Activated CD4-positive, alpha-beta T cell treated with anti-CD3 and anti-CD28 coated beads, Interleukin-2, amount 10 ng/mL, durations not matched to agents 24 days and 14 days (primary cell): ENCODE measurements at regions not wholly inside any gene's neighbourhood (a gene's known extent, or its start where the extent isn't known, plus 50 kb on each side); places are given as distances from the start of the nearest gene placed in this dataset.

ENCODE experiments used
- DNase-seq: peaks from one replicate; pipeline ENCODE4 v3.0.0; 2022
- H3K27ac Mint-ChIP-seq: one replicate; pipeline ENCODE4 v1.8.0; 2022; ENCODE audit warnings: mild to moderate bottlenecking, mixed read lengths
- H3K27me3 Mint-ChIP-seq: one replicate; pipeline ENCODE4 v1.8.0; 2022; ENCODE audit warnings: mixed read lengths
- H3K36me3 Mint-ChIP-seq: one replicate; pipeline ENCODE4 v1.8.0; 2022; ENCODE audit warnings: low read depth, mild to moderate bottlenecking, mixed read lengths
- H3K4me1 Mint-ChIP-seq: one replicate; pipeline ENCODE4 v1.8.0; 2021; ENCODE audit warnings: mixed read lengths
- H3K4me3 Mint-ChIP-seq: one replicate; pipeline ENCODE4 v1.8.0; 2022; ENCODE audit warnings: mild to moderate bottlenecking, moderate library complexity, mixed read lengths
- H3K9me3 Mint-ChIP-seq: one replicate; pipeline ENCODE4 v1.8.0; 2021; ENCODE audit warnings: mixed read lengths
- intact Hi-C: fragments of 100-400 bp; cut with micrococcal nuclease; formaldehyde crosslinking; loops from one replicate; pipeline ENCODE4 v1.15.1; 2023

DNA sequence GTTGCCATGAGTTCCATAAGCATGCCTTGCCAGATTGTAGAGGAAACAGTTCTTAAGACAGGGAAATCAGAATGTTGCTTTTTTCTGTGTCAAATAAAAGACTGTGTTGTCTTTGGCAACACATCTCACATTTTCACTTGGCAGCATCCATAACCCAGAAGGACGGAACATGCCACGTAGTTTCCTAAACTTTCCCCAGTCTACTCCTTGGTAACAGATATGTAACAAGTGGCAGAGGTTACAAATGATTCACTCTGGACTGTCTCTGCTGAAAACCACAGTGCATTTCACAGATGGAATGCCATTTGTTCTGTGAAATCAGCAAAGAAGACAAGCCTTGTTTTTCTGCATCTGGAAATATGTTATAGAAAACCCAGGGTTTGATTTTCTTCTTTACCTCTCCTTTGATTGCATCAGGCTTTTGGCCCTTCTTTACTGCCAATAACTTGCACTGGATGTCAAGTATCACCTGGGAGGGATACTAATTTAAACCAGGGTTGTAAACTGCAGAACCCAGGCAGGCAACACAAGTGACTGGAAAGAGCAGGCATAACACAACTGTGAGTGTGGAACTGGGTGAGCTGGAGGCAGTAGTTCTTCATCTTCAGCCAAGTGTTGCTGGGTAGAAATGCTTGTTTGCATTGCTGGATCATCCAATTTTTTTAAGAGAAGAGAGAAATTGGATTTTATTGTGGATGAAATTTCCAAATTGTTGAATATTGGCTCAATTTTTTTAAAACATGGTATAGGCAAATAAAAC, 124.4 kb upstream of the FOXB1 start:
- no peak overlapping the region for H3K4me3 Mint-ChIP-seq
- no peak for DNase-seq
- H3K4me1 Mint-ChIP-seq = no peaks in the 10 kb centered on the region
- H3K27ac Mint-ChIP-seq = no peak overlapping the region
- no peaks in the 10 kb centered on the region for H3K9me3 Mint-ChIP-seq
- H3K36me3 Mint-ChIP-seq = no peaks in the 10 kb centered on the region
- H3K27me3 Mint-ChIP-seq = peaks cover 6% of the 10 kb centered on the region
- intact Hi-C loops = no loop called here

DNA sequence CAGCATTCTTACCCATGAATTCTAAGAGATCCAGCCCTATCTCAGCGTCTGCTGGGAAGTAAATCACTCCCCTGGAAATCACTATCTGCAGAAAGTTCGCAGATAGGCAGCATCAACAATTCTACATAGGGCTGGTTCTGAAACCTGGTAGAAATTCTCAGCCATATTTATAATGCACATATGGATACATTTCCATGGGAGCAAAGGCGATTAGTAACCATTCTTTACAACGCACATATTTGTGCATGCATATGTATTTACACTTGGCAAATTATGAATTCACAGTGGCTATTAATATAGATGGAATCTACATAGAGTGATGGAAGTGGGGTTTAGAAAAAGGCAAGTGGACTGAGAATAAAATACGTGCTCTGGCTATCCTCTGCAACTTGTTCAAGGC, 128.0 kb upstream of the FOXB1 start:
- H3K9me3 Mint-ChIP-seq = no peaks in the 10 kb centered on the region
- no peak overlapping the region for H3K27ac Mint-ChIP-seq
- no peaks in the 10 kb centered on the region for H3K36me3 Mint-ChIP-seq
- intact Hi-C loops = no loop called here
- no peaks in the 10 kb centered on the region for H3K4me1 Mint-ChIP-seq
- no peak overlapping the region for H3K4me3 Mint-ChIP-seq
- DNase-seq = no peak
- H3K27me3 Mint-ChIP-seq = peaks cover 22% of the 10 kb centered on the region

DNA sequence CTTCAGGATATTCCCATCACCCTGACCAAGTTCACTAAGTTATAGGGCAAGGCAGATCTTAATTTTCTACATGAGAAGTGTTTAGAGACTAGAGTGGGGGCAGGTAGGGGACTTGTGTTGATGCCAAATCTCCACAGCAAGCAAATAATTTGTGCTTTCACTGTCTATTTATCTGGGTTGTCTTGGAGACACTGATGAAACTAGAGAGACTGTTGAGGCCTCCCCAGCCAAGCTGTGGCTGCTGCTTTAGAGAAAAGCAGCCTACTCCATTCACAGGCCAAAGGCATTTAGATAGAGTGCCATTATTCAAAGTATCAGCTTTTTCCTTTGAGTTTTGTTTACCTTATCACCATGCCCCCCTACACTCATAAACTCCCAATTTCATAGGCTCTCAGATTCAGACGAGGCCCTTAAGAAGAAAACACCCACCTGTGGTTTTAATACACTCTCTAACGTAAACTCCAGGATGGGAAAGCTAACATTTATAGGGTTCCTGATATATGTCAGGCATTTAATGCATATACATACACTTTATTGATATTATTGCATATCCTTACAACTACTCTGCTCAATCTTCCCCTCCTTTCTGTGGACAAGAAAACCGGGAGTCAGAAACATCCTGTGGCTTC, 130.4 kb upstream of the FOXB1 start:
- DNase-seq = no peak
- no peak overlapping the region for H3K27ac Mint-ChIP-seq
- no peaks in the 10 kb centered on the region for H3K9me3 Mint-ChIP-seq
- H3K4me1 Mint-ChIP-seq = no peaks in the 10 kb centered on the region
- H3K36me3 Mint-ChIP-seq = no peaks in the 10 kb centered on the region
- H3K27me3 Mint-ChIP-seq = peaks cover 27% of the 10 kb centered on the region
- intact Hi-C loops = no loop called here
- no peak overlapping the region for H3K4me3 Mint-ChIP-seq

DNA sequence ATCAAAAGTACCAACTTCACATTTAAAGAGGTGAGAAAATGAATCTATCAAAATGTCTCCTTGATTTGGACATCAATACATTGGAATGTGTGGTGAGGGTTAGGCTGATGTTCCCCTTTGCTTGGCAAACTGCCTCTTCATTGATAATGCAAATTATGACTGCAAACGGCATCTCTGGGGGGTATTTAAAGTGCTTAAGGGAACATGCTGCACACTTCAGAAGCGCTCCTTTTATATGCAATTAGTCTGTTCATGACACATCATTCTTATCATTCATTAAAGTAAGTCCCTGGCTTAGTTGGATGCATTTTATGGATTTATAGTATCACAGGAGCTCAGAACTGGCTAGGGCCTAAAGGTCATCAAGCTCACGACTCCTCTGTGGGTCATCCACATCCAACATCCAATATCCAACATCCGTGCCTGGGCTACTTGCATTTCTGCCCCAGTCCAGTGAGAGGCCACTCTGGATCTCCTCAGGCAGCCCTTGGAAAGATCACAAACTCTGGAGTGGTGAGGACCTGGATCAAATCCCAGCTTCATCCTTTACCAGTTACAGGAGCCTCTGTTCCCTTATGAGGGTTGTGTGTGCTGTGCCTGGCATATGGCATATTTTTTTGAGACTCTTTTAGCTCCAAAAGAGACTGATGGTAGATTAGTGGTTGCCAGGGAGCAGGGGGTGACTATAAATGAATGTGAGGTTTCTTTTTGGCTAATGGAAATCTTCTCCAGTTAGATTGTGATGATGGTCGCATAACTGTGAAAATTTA, 136.8 kb upstream of the FOXB1 start:
- Mint-ChIP-seq H3K36me3 (no peaks in the 10 kb centered on the region), H3K9me3 (no peaks in the 10 kb centered on the region), H3K4me3 (no peak overlapping the region), H3K4me1 (no peaks in the 10 kb centered on the region), H3K27ac (no peak overlapping the region), H3K27me3 (peaks cover 29% of the 10 kb centered on the region)
- no peak for DNase-seq
- intact Hi-C loops = no loop called here

DNA sequence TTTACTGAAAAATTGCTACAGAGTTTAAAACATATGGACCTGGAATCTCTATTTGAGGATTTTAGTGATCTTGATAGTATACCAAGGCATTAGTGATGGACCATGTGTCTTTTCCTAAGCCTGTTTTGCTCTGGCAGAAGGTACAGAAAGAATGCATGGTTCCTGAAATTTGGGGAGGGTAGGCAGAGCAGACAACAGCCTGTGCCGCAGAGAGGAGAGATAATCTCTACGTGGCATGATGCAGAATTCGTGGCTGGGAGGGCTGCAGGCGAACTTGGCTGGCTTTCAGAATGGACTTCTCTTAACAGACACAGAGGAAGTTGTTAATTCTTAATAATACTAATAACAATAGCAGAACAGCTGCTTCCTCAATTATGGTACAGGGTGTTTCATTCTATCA, 137.5 kb upstream of the FOXB1 start:
- H3K36me3 Mint-ChIP-seq = no peaks in the 10 kb centered on the region
- intact Hi-C loops = no loop called here
- no peaks in the 10 kb centered on the region for H3K4me1 Mint-ChIP-seq
- no peak overlapping the region for H3K4me3 Mint-ChIP-seq
- no peak overlapping the region for H3K27ac Mint-ChIP-seq
- peaks cover 28% of the 10 kb centered on the region for H3K27me3 Mint-ChIP-seq
- no peak for DNase-seq
- H3K9me3 Mint-ChIP-seq = no peaks in the 10 kb centered on the region

DNA sequence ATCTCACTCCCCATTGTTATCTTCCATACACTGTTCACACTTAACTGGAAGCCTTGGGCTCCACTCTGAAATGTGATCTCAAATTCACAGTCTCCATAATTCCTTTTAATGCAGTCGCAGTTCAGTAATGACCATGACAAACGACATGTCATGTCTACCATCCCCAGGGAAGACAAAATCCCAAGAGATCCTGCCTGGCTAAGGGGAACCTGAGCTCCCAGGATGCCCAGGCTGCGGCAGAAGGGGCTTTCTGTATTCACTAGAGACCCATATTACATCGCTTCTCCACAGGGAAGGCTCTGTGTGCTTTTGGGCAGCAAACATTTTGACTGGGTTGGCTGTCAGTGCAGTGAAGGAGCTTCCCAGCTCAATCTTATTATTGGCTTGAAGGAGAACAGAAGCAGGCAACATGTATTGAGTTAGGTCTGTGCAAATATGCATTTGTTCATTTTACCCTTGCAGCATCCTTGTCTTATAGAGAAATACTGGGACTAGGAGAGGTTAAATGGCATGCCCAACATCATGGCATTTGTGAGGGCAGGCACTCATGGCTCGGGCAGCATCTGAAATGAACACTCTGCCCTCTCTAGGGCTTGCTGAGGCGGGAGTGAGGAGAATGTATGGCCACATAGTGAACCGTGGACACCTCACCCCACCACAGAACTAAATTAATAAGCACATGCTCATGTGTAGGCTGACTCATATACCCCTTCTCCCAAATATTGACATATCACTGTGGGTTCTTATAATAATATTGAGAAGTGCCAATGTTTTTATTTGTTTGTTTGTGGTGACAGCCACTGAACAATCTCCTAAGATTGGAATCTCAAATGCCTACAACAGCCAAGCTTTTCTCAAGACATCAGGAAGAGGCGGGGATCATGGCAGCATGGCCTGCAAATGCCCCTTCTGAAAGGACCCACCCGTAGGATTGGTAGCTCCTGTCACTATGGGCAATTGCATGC, 141.6 kb upstream of the FOXB1 start:
- DNase-seq = no peak
- H3K27me3 Mint-ChIP-seq = peaks cover 30% of the 10 kb centered on the region
- H3K36me3 Mint-ChIP-seq = no peaks in the 10 kb centered on the region
- no peaks in the 10 kb centered on the region for H3K9me3 Mint-ChIP-seq
- H3K4me3 Mint-ChIP-seq = no peak overlapping the region
- intact Hi-C loops = no loop called here
- H3K4me1 Mint-ChIP-seq = no peaks in the 10 kb centered on the region
- H3K27ac Mint-ChIP-seq = no peak overlapping the region

DNA sequence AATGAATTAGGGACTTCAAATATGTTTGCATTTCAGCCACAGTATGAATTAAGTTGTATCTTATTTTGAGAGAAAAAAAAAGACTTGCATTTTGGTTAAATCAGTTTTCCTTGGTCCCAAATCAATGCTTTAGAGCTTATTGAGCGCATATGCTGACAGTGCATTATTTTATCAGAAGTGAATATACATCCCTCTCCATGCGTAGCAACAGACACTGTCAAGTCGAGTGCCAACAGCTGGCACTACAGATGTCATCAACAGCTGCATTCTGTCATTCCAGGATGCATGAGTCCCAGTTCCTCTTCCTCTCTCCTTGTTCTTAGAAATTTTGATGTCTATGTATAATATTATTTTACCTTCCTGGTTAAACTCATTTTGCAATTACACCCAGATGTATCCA, 156.1 kb upstream of the FOXB1 start:
- no peaks in the 10 kb centered on the region for H3K4me1 Mint-ChIP-seq
- H3K9me3 Mint-ChIP-seq = no peaks in the 10 kb centered on the region
- H3K27ac Mint-ChIP-seq = no peak overlapping the region
- H3K36me3 Mint-ChIP-seq = no peaks in the 10 kb centered on the region
- no peak for DNase-seq
- peaks cover 17% of the 10 kb centered on the region for H3K27me3 Mint-ChIP-seq
- H3K4me3 Mint-ChIP-seq = no peak overlapping the region
- intact Hi-C loops = no loop called here

DNA sequence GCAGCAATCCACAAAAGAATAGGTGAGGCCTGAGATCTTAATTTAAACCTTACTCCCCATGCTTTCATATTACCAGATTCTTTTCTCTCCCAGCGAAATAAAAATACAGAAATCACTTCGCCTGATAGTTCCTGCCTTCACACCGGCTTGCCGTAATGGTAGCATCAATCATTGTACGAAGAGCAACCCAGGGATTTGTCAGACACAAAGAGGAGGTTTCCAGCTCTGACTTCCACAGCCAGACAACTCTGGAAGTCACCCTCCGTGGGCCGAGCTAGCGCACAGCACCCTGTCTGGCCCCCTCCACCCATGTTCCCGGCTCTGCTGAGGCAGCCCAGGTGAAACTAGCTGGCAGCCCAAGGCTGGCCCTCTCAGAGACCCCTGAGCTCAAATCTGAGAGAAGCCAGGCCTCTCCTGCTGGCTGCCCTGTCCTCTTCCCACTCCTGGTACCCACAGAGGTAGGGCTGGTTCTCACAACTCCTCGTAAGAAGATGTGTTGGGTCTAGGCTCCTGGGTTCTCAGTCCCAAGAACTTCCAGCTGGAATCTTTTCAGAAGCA, 156.9 kb upstream of the BNIP2 start:
- intact Hi-C loops = no loop called here
- Mint-ChIP-seq H3K4me3 (no peak overlapping the region), H3K36me3 (peaks cover 1% of the 10 kb centered on the region), H3K9me3 (peaks cover 4% of the 10 kb centered on the region), H3K27me3 (peaks cover 20% of the 10 kb centered on the region), H3K27ac (no peak overlapping the region), H3K4me1 (peaks cover 2% of the 10 kb centered on the region)
- no peak for DNase-seq

DNA sequence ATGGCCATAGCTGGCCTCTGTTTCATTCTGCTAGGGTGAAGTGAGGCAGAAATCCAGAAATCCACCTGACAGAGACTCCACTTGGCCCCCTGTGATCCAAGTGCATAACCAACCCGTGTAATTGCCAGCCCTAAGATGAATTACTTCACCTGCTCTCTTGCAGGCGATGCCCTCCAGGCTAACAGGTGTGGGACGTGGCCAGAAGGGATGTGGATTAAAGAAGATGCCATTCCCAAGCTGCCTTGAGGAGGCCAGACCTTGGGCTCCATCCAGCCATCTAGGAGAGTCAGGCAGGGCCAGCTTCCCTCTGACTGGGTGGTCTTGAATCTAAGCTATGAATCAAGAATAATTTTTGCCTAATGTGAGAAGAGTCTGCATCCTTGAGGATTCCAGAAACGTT, 154.5 kb upstream of the BNIP2 start:
- Mint-ChIP-seq H3K9me3 (peaks cover 4% of the 10 kb centered on the region), H3K27me3 (peaks cover 19% of the 10 kb centered on the region), H3K4me3 (no peak overlapping the region), H3K4me1 (peaks cover 8% of the 10 kb centered on the region), H3K27ac (no peak overlapping the region), H3K36me3 (peaks cover 1% of the 10 kb centered on the region)
- DNase-seq = no peak
- intact Hi-C loops = no loop called here

DNA sequence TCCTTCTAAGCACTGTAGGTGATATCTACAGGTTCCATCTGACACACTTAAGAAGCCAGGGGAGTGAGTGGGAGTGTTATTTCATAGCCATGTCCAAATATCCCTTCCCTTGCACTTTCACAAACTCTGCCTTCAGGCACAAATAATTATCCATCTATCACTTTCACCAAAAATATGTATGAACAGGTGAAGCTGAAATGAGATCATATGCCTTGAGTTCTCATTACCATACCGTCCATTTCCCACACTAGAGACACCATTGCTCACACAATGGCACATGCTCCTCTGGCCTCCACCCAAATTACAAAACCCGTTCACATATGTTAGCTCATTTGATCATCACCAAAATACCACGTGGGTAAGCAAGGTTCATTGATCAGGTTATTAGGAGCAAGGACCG, 151.9 kb upstream of the BNIP2 start:
- Mint-ChIP-seq H3K9me3 (peaks cover 6% of the 10 kb centered on the region), H3K4me3 (no peak overlapping the region), H3K27me3 (peaks cover 10% of the 10 kb centered on the region), H3K4me1 (peaks cover 26% of the 10 kb centered on the region), H3K36me3 (peaks cover 1% of the 10 kb centered on the region), H3K27ac (no peak overlapping the region)
- intact Hi-C loops = no loop called here
- no peak for DNase-seq

DNA sequence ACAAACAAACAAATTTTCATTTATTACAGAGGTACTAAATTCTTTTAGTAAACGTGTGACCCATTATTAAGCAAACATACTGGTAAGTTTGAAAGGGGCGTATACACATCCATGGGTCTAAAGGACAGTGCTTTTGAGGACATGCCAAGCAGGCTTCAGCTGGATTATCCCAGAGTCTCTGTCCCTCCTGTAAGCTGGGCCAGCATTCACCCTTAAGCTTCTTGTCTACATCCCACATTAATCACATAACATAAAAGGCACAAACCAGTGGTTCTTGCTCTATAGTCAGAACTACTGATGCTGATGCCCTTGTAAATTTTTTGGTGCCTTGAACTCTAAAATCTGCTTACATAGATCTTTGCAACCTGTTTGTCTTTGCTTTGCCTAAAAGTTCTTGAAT, 150.8 kb upstream of the BNIP2 start:
- Mint-ChIP-seq H3K27ac (no peak overlapping the region), H3K4me1 (peaks cover 32% of the 10 kb centered on the region), H3K36me3 (peaks cover 1% of the 10 kb centered on the region), H3K9me3 (peaks cover 6% of the 10 kb centered on the region), H3K27me3 (peaks cover 9% of the 10 kb centered on the region), H3K4me3 (no peak overlapping the region)
- no peak for DNase-seq
- intact Hi-C loops = no loop called here

DNA sequence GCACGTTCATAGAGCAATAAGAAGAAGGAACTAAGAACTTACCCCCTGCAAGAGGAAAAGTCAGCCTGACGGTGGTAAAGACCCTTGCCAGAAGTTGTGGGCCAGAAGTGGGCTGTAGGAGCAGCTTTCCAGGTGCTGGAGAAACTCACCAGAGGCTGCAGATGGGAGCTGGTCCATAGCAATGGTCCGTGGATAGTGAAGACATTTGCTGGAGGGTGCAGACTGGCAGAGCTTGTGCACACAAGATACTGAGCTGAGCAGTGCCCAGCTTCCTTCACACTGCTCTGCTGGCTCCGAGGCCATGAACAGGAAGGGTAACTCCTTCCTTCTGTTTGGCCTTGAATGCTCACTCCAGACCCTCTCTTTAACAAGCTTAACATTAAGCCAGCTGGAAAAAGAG, 149.8 kb upstream of the BNIP2 start:
- H3K36me3 Mint-ChIP-seq = peaks cover 1% of the 10 kb centered on the region
- peak; percentile 63 for DNase-seq
- H3K4me1 Mint-ChIP-seq = peaks cover 38% of the 10 kb centered on the region
- peaks cover 6% of the 10 kb centered on the region for H3K9me3 Mint-ChIP-seq
- peak overlapping the region; percentile 42 for H3K4me3 Mint-ChIP-seq
- H3K27me3 Mint-ChIP-seq = peaks cover 7% of the 10 kb centered on the region
- intact Hi-C loops = no loop called here
- H3K27ac Mint-ChIP-seq = peak overlapping the region; percentile 24

DNA sequence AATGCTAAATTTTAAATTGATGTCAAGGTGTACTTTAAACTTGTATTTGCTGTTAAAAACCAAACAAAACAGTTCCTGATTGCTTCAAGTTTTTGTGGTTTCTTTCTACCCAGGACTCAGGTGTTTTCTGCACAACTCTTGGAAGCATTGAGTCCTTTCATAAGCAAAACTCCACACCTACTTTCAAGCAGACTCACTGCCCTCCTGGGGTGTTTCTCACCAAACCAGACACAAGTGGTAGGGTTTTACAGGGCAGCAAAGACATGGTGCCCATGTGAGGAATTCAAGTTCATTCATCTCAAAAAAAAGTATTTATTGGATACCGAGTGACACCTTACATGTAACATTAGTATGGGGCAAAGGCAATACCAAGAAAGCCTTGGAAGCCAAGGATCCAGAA, 146.7 kb upstream of the BNIP2 start:
- no peak overlapping the region for H3K27ac Mint-ChIP-seq
- H3K36me3 Mint-ChIP-seq = no peaks in the 10 kb centered on the region
- peaks cover 3% of the 10 kb centered on the region for H3K9me3 Mint-ChIP-seq
- intact Hi-C loops = no loop called here
- no peaks in the 10 kb centered on the region for H3K27me3 Mint-ChIP-seq
- DNase-seq = peak; percentile 58
- no peak overlapping the region for H3K4me3 Mint-ChIP-seq
- H3K4me1 Mint-ChIP-seq = peaks cover 39% of the 10 kb centered on the region
